Fibroblast of lung (primary cell): ENCODE measurements at regions not wholly inside any gene's neighbourhood (a gene's known extent, or its start where the extent isn't known, plus 50 kb on each side); places are given as distances from the start of the nearest gene placed in this dataset.

Experiments
- CTCF ChIP-seq, 2 donors: IDR thresholded peaks in 1 of 2; conservative IDR thresholded peaks in 1 of 2; 1 replicate in 1 of 2; 2 replicates in 1 of 2; pipeline ENCODE4 v1.5.1; 2011 to 2012; ENCODE audit warnings: low read length in 2 of 2, control low read depth in 1 of 2, inconsistent platforms in 1 of 2, low read depth in 1 of 2, mild to moderate bottlenecking in 1 of 2
- EZH2 ChIP-seq: IDR thresholded peaks from 2 replicates; pipeline ENCODE4 v1.5.1; 2012; ENCODE audit warnings: low read length, control low read depth, mild to moderate bottlenecking; ENCODE audit errors: missing control alignments

GRCh38 chr13:87893186-87893585 is 222.0 kb downstream of the SLITRK5 start:
- TF ChIP-seq CTCF (conservative IDR thresholded peaks at IDR 0.05 in 1 of 2, IDR thresholded peaks at IDR 0.05 in 1 of 2; ENCODE audit: low read depth in 1 of 2, low read length in 2 of 2) (no peak), EZH2 (no peak)
